Chondrocyte (in vitro differentiated cells): ENCODE measurements at regions not wholly inside any gene's neighbourhood (a gene's known extent, or its start where the extent isn't known, plus 50 kb on each side); places are given as distances from the start of the nearest gene placed in this dataset.

Experiments used
- DNase-seq: peaks from one replicate; pipeline ENCODE4 v3.0.0; 2021; ENCODE audit warnings: mixed read lengths, low spot score
- H3K27ac Mint-ChIP-seq: one replicate; pipeline ENCODE4 v1.8.0; 2021; ENCODE audit warnings: mild to moderate bottlenecking, moderate library complexity, mixed read lengths; ENCODE audit not compliant: unreplicated experiment
- H3K27me3 Mint-ChIP-seq: 2 replicates; pipeline ENCODE4 v1.8.0; 2021; ENCODE audit warnings: low read depth, mixed read lengths
- H3K36me3 Mint-ChIP-seq: 2 replicates; pipeline ENCODE4 v1.8.0; 2021; ENCODE audit warnings: low read depth, mixed read lengths
- H3K4me1 Mint-ChIP-seq: 2 replicates; pipeline ENCODE4 v1.8.0; 2021; ENCODE audit warnings: low read depth, mild to moderate bottlenecking, mixed read lengths
- H3K4me3 Mint-ChIP-seq: one replicate; pipeline ENCODE4 v1.8.0; 2021; ENCODE audit warnings: mild to moderate bottlenecking, moderate library complexity, mixed read lengths; ENCODE audit not compliant: unreplicated experiment
- H3K9me3 Mint-ChIP-seq: 2 replicates; pipeline ENCODE4 v1.8.0; 2021; ENCODE audit warnings: low read depth, mixed read lengths
- CTCF ChIP-seq: fragments of 200-600 bp; sonication (generic); IDR thresholded peaks from 2 replicates; pipeline ENCODE4 v1.5.0; 2021; ENCODE audit warnings: antibody characterized with exemption, mild to moderate bottlenecking, moderate library complexity

DNA sequence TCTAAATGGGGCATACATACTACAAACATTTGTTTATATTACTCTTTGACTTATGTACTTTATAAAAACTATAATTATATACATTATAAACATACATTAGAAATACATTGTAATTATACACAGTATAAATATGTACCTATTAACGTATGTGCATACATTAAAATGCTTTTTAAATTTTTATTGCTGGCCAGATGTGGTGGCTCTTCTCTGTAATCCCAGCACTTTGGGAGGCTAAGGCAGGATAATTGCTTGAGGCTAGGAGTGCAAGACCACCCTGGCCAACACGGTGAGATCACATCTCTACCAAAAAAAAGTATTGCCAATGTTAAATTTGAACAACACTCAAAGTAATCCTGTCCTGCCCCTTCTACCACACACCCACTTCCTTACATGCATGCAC is 1037.0 kb downstream of the GRM8 start:
- no peak overlapping the region for H3K4me3 Mint-ChIP-seq
- no peak overlapping the region for H3K27ac Mint-ChIP-seq
- H3K36me3 Mint-ChIP-seq = peaks cover 2% of the 10 kb centered on the region
- no peak for TF ChIP-seq CTCF
- H3K27me3 Mint-ChIP-seq = no peaks in the 10 kb centered on the region
- H3K9me3 Mint-ChIP-seq = peaks cover 15% of the 10 kb centered on the region
- DNase-seq = no peak
- H3K4me1 Mint-ChIP-seq = peaks cover 15% of the 10 kb centered on the region

- Mint-ChIP-seq H3K27ac (no peak overlapping the region), H3K4me3 (no peak overlapping the region), H3K36me3 (no peaks in the 10 kb centered on the region), H3K9me3 (peaks cover 2% of the 10 kb centered on the region), H3K4me1 (peaks cover 15% of the 10 kb centered on the region), H3K27me3 (no peaks in the 10 kb centered on the region)
- TF ChIP-seq CTCF = no peak
- no peak for DNase-seq
Measured at GRCh38 chr7:126213876-126214275, 1038.9 kb downstream of the GRM8 start.

DNA sequence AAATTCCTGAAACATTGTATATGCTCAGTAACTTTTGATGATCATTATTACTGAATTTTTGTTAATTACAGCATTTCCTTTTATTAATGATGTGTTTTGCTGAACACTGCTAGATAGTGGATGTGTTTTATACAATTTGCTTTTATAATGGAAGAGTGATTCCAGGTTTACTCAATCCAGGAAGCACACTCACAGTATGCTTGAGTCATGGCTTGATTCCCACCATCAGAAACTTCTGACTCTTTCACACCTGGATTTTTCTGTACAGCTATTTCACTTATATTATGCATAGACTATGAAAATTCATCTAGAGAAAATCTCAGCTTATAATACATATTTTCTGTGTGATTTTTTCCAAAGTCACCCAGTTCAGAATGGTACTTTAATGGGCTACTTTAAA is 1040.9 kb downstream of the GRM8 start:
- Mint-ChIP-seq H3K27me3 (no peaks in the 10 kb centered on the region), H3K9me3 (peaks cover 2% of the 10 kb centered on the region), H3K4me3 (no peak overlapping the region), H3K36me3 (no peaks in the 10 kb centered on the region), H3K27ac (no peak overlapping the region), H3K4me1 (peaks cover 15% of the 10 kb centered on the region)
- TF ChIP-seq CTCF = no peak
- no peak for DNase-seq

DNA sequence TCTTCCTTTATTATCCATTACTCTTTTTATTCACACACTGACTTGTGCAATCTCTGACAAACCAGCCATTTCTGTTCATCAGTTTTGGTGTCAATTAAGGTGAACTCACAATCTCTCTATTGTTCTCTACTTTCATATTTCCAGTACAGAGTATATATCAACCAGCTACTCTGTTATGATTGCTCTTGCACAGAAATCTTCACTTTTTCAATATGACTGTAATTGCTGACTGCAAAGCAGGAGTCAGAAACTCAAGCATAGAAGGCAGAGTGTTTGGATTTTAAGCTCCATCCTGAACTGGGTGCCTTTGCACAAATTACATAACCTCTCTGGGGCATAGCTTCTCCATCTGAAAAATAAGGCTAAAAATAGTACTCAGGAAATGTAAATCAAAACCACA is 1042.0 kb downstream of the GRM8 start:
- no peaks in the 10 kb centered on the region for H3K27me3 Mint-ChIP-seq
- no peak for DNase-seq
- H3K36me3 Mint-ChIP-seq = no peaks in the 10 kb centered on the region
- no peak for TF ChIP-seq CTCF
- H3K4me3 Mint-ChIP-seq = no peak overlapping the region
- H3K27ac Mint-ChIP-seq = no peak overlapping the region
- peaks cover 2% of the 10 kb centered on the region for H3K9me3 Mint-ChIP-seq
- H3K4me1 Mint-ChIP-seq = peaks cover 15% of the 10 kb centered on the region

DNA sequence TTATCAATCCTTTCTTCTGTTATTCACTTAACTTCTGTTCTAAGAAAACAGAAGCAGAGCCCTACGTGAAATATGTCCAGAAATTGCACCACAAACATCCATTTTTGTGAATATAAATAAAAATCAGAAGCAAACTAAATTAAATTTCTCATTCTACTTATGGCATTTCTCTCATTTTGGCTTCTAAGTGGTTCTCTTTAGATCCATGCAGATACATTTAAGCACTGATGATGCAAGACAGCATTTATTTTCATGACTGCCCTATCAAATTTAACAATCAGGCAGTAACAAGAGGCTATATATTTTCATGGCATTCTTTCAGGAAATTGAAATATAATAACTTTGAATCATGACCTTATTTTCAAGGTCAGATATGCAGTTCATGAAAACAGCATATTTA is 1049.6 kb downstream of the GRM8 start:
- Mint-ChIP-seq H3K36me3 (no peaks in the 10 kb centered on the region), H3K27me3 (no peaks in the 10 kb centered on the region), H3K4me3 (no peak overlapping the region), H3K9me3 (no peaks in the 10 kb centered on the region), H3K4me1 (no peaks in the 10 kb centered on the region), H3K27ac (no peak overlapping the region)
- no peak for TF ChIP-seq CTCF
- DNase-seq = no peak
